GM23338 (cell line): ENCODE measurements at regions not wholly inside any gene's neighbourhood (a gene's known extent, or its start where the extent isn't known, plus 50 kb on each side); places are given as distances from the start of the nearest gene placed in this dataset.
A peak's percentile ranks its signal among the peaks of the same experiment; 100 is the strongest.

Experiments
- ATAC-seq: fragments of 200-7000 bp; cut with Tn5 transposase; 3 replicates; pipeline ENCODE4 v1.9.1; 2020
- DNase-seq: peaks from one replicate; pipeline ENCODE4 v3.0.0-alpha.2; 2015; ENCODE audit warnings: low spot score
- H2AFZ ChIP-seq: fragments of 200-600 bp; sonication (generic); 2 replicates; pipeline ENCODE4 v1.8.0; 2016; ENCODE audit warnings: antibody characterized with exemption, mild to moderate bottlenecking, moderate library complexity
- H3F3A ChIP-seq: fragments of 200-600 bp; sonication (generic); replicated peaks from 2 replicates; pipeline ENCODE4 v1.8.0; 2017; ENCODE audit warnings: antibody characterized with exemption, mixed run types, low read depth
- H3K27ac ChIP-seq: fragments of 200-600 bp; sonication (generic); 2 replicates; pipeline ENCODE4 v1.6.1; 2016; ENCODE audit warnings: low read depth
- H3K27me3 ChIP-seq: fragments of 200-600 bp; sonication (generic); 2 replicates; pipeline ENCODE4 v1.8.0; 2016; ENCODE audit warnings: mild to moderate bottlenecking, mixed run types, moderate library complexity; ENCODE audit not compliant: insufficient read depth
- H3K36me3 ChIP-seq: fragments of 200-600 bp; sonication (generic); 2 replicates; pipeline ENCODE4 v1.8.0; 2016; ENCODE audit warnings: mild to moderate bottlenecking; ENCODE audit not compliant: insufficient read depth
- H3K4me1 ChIP-seq: fragments of 200-600 bp; sonication (generic); 2 replicates; pipeline ENCODE4 v1.8.0; 2016; ENCODE audit warnings: mild to moderate bottlenecking, moderate library complexity; ENCODE audit not compliant: insufficient read depth
- H3K4me2 ChIP-seq: fragments of 200-600 bp; sonication (generic); 2 replicates; pipeline ENCODE4 v1.7.1; 2017; ENCODE audit warnings: mixed run types
- H3K4me3 ChIP-seq: fragments of 200-600 bp; sonication (generic); 2 replicates; pipeline ENCODE4 v1.6.1; 2016; ENCODE audit warnings: mixed run types
- H3K79me2 ChIP-seq: fragments of 200-600 bp; sonication (generic); replicated peaks from 2 replicates; pipeline ENCODE4 v1.8.0; 2017; ENCODE audit warnings: mild to moderate bottlenecking; ENCODE audit not compliant: insufficient read depth
- H3K9me2 ChIP-seq: fragments of 200-600 bp; sonication (generic); 2 replicates; pipeline ENCODE4 v1.8.0; 2017; ENCODE audit not compliant: insufficient read depth
- H4K20me1 ChIP-seq: fragments of 200-600 bp; sonication (generic); replicated peaks from 2 replicates; pipeline ENCODE4 v1.8.0; 2017; ENCODE audit warnings: mild to moderate bottlenecking; ENCODE audit not compliant: insufficient read depth
- H3K27ac Mint-ChIP-seq: 2 replicates; pipeline ENCODE4 v1.8.0; 2020; ENCODE audit warnings: inconsistent platforms, mild to moderate bottlenecking, moderate library complexity, mixed read lengths
- H3K27me3 Mint-ChIP-seq: 3 replicates; pipeline ENCODE4 v1.8.0; 2022; ENCODE audit warnings: low read depth, mild to moderate bottlenecking, moderate library complexity, mixed read lengths, inconsistent platforms; ENCODE audit not compliant: insufficient read depth, poor library complexity
- H3K36me3 Mint-ChIP-seq: 3 replicates; pipeline ENCODE4 v1.8.0; 2021; ENCODE audit warnings: low read depth, mild to moderate bottlenecking, inconsistent platforms, moderate library complexity, mixed read lengths
- H3K4me1 Mint-ChIP-seq: 3 replicates; pipeline ENCODE4 v1.8.0; 2020; ENCODE audit warnings: mild to moderate bottlenecking, inconsistent platforms, mixed read lengths
- H3K4me3 Mint-ChIP-seq: 3 replicates; pipeline ENCODE4 v1.8.0; 2021; ENCODE audit warnings: moderate library complexity, mild to moderate bottlenecking, inconsistent platforms, mixed read lengths
- H3K9me3 Mint-ChIP-seq: 3 replicates; pipeline ENCODE4 v1.8.0; 2020; ENCODE audit warnings: moderate library complexity, mild to moderate bottlenecking, inconsistent platforms, mixed read lengths
- CREB1 ChIP-seq: fragments of 250-450 bp; sonication (Bioruptor Pico); IDR thresholded peaks from 2 replicates; pipeline ENCODE4 v1.5.0; 2020; ENCODE audit warnings: low read depth, mild to moderate bottlenecking, moderate library complexity
- EZH2 ChIP-seq: fragments of 200-600 bp; sonication (generic); IDR thresholded peaks from one replicate; pipeline ENCODE4 v1.8.0; 2017; ENCODE audit warnings: antibody characterized with exemption, mild to moderate bottlenecking, low read depth; ENCODE audit not compliant: unreplicated experiment
- EZH2phosphoT487 ChIP-seq: fragments of 200-600 bp; sonication (generic); IDR thresholded peaks from one replicate; pipeline ENCODE4 v1.8.1; 2018; ENCODE audit warnings: antibody characterized with exemption; ENCODE audit not compliant: unreplicated experiment
- JUNB ChIP-seq: IDR thresholded peaks from one replicate; pipeline ENCODE4 v1.6.1; 2016; ENCODE audit warnings: antibody characterized with exemption; ENCODE audit not compliant: unreplicated experiment
- NANOG ChIP-seq: IDR thresholded peaks from 2 replicates; pipeline ENCODE4 v1.6.1; 2016; ENCODE audit warnings: antibody characterized with exemption, borderline replicate concordance
- POLR2AphosphoS5 ChIP-seq: IDR thresholded peaks from 2 replicates; pipeline ENCODE4 v1.6.1; 2016; ENCODE audit warnings: antibody characterized with exemption, low read depth
- REST ChIP-seq: IDR thresholded peaks from one replicate; pipeline ENCODE4 v1.6.1; 2018; ENCODE audit warnings: antibody characterized with exemption; ENCODE audit not compliant: unreplicated experiment
- STAT1 ChIP-seq: IDR thresholded peaks from one replicate; pipeline ENCODE4 v1.6.1; 2016; ENCODE audit warnings: antibody characterized with exemption; ENCODE audit not compliant: unreplicated experiment
- ZNF114 ChIP-seq: fragments of 250-450 bp; sonication (Bioruptor Pico); IDR thresholded peaks from 2 replicates; pipeline ENCODE4 v1.5.0; 2020; ENCODE audit warnings: mild to moderate bottlenecking, moderate library complexity
- ZNF331 ChIP-seq: fragments of 250-450 bp; sonication (Bioruptor Pico); IDR thresholded peaks from 2 replicates; pipeline ENCODE4 v1.5.0; 2020; ENCODE audit warnings: low read depth, mild to moderate bottlenecking, moderate library complexity
- TF ChIP-seq, protein P1 (sequence below), 2 experiments: fragments of 200-600 bp in 1 of 2; sonication (generic) in 1 of 2; conservative IDR thresholded peaks; 2 replicates each; pipeline versions ENCODE4 v1.5.1 to v1.6.1; 2016 to 2017; ENCODE audit warnings: antibody characterized with exemption in 2 of 2, low read depth in 2 of 2, mild to moderate bottlenecking in 2 of 2, moderate library complexity in 1 of 2
- TF ChIP-seq, protein P2 (sequence below): fragments of 250-450 bp; sonication (Bioruptor Pico); IDR thresholded peaks from 2 replicates; pipeline ENCODE4 v1.5.0; 2020; ENCODE audit warnings: mild to moderate bottlenecking, moderate library complexity
- TF ChIP-seq, protein P3 (sequence below): IDR thresholded peaks from 2 replicates; pipeline ENCODE4 v1.6.1; 2016; ENCODE audit warnings: antibody characterized with exemption

GRCh38 chr1:232457595-232457994 lies 172.3 kb downstream of the SIPA1L2 start:
- H3K27me3 Mint-ChIP-seq = peaks cover 2% of the 10 kb centered on the region
- H3F3A ChIP-seq = no peaks in the 10 kb centered on the region
- ATAC-seq (no peak), DNase-seq (no peak)
- peaks cover 46% of the 10 kb centered on the region for H3K4me1 ChIP-seq
- H3K4me3 Mint-ChIP-seq = no peak overlapping the region
- no peaks in the 10 kb centered on the region for H3K27me3 ChIP-seq
- peaks cover 47% of the 10 kb centered on the region for H3K4me1 Mint-ChIP-seq
- no peak overlapping the region for H3K27ac Mint-ChIP-seq
- no peaks in the 10 kb centered on the region for H3K36me3 Mint-ChIP-seq
- H4K20me1 ChIP-seq = no peaks in the 10 kb centered on the region
- H3K9me2 ChIP-seq = peaks cover 3% of the 10 kb centered on the region; the same call in 1 of the 2 replicates
- no peak overlapping the region for H2AFZ ChIP-seq
- no peaks in the 10 kb centered on the region for H3K36me3 ChIP-seq
- no peak overlapping the region for H3K27ac ChIP-seq
- TF ChIP-seq EZH2 (no peak), REST (no peak), ZNF331 (no peak), CREB1 (CRISPR knock-in tag) (no peak), ZNF114 (no peak), POLR2AphosphoS5 (no peak), STAT1 (no peak), JUNB (no peak), NANOG (no peak), EZH2phosphoT487 (no peak)
- TF ChIP-seq, protein P1, sequence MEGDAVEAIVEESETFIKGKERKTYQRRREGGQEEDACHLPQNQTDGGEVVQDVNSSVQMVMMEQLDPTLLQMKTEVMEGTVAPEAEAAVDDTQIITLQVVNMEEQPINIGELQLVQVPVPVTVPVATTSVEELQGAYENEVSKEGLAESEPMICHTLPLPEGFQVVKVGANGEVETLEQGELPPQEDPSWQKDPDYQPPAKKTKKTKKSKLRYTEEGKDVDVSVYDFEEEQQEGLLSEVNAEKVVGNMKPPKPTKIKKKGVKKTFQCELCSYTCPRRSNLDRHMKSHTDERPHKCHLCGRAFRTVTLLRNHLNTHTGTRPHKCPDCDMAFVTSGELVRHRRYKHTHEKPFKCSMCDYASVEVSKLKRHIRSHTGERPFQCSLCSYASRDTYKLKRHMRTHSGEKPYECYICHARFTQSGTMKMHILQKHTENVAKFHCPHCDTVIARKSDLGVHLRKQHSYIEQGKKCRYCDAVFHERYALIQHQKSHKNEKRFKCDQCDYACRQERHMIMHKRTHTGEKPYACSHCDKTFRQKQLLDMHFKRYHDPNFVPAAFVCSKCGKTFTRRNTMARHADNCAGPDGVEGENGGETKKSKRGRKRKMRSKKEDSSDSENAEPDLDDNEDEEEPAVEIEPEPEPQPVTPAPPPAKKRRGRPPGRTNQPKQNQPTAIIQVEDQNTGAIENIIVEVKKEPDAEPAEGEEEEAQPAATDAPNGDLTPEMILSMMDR (conservative IDR thresholded peaks at IDR 0.05; ENCODE audit: low read depth in 2 of 2) = no peak
- TF ChIP-seq, protein P2, sequence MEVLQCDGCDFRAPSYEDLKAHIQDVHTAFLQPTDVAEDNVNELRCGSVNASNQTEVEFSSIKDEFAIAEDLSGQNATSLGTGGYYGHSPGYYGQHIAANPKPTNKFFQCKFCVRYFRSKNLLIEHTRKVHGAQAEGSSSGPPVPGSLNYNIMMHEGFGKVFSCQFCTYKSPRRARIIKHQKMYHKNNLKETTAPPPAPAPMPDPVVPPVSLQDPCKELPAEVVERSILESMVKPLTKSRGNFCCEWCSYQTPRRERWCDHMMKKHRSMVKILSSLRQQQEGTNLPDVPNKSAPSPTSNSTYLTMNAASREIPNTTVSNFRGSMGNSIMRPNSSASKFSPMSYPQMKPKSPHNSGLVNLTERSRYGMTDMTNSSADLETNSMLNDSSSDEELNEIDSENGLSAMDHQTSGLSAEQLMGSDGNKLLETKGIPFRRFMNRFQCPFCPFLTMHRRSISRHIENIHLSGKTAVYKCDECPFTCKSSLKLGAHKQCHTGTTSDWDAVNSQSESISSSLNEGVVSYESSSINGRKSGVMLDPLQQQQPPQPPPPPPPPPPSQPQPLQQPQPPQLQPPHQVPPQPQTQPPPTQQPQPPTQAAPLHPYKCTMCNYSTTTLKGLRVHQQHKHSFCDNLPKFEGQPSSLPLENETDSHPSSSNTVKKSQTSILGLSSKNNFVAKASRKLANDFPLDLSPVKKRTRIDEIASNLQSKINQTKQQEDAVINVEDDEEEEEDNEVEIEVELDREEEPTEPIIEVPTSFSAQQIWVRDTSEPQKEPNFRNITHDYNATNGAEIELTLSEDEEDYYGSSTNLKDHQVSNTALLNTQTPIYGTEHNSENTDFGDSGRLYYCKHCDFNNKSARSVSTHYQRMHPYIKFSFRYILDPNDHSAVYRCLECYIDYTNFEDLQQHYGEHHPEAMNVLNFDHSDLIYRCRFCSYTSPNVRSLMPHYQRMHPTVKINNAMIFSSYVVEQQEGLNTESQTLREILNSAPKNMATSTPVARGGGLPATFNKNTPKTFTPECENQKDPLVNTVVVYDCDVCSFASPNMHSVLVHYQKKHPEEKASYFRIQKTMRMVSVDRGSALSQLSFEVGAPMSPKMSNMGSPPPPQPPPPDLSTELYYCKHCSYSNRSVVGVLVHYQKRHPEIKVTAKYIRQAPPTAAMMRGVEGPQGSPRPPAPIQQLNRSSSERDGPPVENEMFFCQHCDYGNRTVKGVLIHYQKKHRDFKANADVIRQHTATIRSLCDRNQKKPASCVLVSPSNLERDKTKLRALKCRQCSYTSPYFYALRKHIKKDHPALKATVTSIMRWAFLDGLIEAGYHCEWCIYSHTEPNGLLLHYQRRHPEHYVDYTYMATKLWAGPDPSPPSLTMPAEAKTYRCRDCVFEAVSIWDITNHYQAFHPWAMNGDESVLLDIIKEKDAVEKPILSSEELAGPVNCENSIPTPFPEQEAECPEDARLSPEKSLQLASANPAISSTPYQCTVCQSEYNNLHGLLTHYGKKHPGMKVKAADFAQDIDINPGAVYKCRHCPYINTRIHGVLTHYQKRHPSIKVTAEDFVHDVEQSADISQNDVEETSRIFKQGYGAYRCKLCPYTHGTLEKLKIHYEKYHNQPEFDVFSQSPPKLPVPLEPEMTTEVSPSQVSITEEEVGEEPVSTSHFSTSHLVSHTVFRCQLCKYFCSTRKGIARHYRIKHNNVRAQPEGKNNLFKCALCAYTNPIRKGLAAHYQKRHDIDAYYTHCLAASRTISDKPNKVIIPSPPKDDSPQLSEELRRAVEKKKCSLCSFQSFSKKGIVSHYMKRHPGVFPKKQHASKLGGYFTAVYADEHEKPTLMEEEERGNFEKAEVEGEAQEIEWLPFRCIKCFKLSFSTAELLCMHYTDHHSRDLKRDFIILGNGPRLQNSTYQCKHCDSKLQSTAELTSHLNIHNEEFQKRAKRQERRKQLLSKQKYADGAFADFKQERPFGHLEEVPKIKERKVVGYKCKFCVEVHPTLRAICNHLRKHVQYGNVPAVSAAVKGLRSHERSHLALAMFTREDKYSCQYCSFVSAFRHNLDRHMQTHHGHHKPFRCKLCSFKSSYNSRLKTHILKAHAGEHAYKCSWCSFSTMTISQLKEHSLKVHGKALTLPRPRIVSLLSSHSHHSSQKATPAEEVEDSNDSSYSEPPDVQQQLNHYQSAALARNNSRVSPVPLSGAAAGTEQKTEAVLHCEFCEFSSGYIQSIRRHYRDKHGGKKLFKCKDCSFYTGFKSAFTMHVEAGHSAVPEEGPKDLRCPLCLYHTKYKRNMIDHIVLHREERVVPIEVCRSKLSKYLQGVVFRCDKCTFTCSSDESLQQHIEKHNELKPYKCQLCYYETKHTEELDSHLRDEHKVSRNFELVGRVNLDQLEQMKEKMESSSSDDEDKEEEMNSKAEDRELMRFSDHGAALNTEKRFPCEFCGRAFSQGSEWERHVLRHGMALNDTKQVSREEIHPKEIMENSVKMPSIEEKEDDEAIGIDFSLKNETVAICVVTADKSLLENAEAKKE (CRISPR knock-in tag) = no peak
- TF ChIP-seq, protein P3, sequence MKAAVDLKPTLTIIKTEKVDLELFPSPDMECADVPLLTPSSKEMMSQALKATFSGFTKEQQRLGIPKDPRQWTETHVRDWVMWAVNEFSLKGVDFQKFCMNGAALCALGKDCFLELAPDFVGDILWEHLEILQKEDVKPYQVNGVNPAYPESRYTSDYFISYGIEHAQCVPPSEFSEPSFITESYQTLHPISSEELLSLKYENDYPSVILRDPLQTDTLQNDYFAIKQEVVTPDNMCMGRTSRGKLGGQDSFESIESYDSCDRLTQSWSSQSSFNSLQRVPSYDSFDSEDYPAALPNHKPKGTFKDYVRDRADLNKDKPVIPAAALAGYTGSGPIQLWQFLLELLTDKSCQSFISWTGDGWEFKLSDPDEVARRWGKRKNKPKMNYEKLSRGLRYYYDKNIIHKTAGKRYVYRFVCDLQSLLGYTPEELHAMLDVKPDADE = no peak
- peak overlapping the region; percentile 58 for H3K4me2 ChIP-seq
- no peaks in the 10 kb centered on the region; the same call in 2 of the 3 replicates for H3K9me3 Mint-ChIP-seq
- no peaks in the 10 kb centered on the region for H3K79me2 ChIP-seq
- H3K4me3 ChIP-seq = peak overlapping the region; percentile 6; the same call in 1 of the 2 replicates
